T-helper 1 cell treated with Interleukin-12 subunit alpha and Interleukin-12 subunit beta and Interleukin-4 antibody, amounts not matched to agents 30 μg/mL and 1 μg/mL, for 36 hours (primary cell): ENCODE measurements at regions not wholly inside any gene's neighbourhood (a gene's known extent, or its start where the extent isn't known, plus 50 kb on each side); places are given as distances from the start of the nearest gene placed in this dataset.

Experiments
- H3K27ac Mint-ChIP-seq: one replicate; pipeline ENCODE4 v1.8.0; 2021; ENCODE audit warnings: mild to moderate bottlenecking, mixed read lengths
- H3K27me3 Mint-ChIP-seq: one replicate; pipeline ENCODE4 v1.8.0; 2021; ENCODE audit warnings: low read depth, mixed read lengths
- H3K36me3 Mint-ChIP-seq: one replicate; pipeline ENCODE4 v1.8.0; 2021; ENCODE audit warnings: low read depth, mixed read lengths
- H3K4me1 Mint-ChIP-seq: one replicate; pipeline ENCODE4 v1.8.0; 2021; ENCODE audit warnings: low read depth, mixed read lengths
- H3K4me3 Mint-ChIP-seq: one replicate; pipeline ENCODE4 v1.8.0; 2021; ENCODE audit warnings: mild to moderate bottlenecking, moderate library complexity, mixed read lengths
- H3K9me3 Mint-ChIP-seq: one replicate; pipeline ENCODE4 v1.8.0; 2021; ENCODE audit warnings: mixed read lengths

GRCh38 chr7:70994176-70994575 lies 137.8 kb upstream of the GALNT17 start:
- no peaks in the 10 kb centered on the region for H3K36me3 Mint-ChIP-seq
- no peak overlapping the region for H3K27ac Mint-ChIP-seq
- H3K4me3 Mint-ChIP-seq, result no peak overlapping the region
- H3K4me1 Mint-ChIP-seq, result no peaks in the 10 kb centered on the region
- peaks cover 32% of the 10 kb centered on the region for H3K9me3 Mint-ChIP-seq
- H3K27me3 Mint-ChIP-seq, result no peaks in the 10 kb centered on the region

- Mint-ChIP-seq H3K27me3 (no peaks in the 10 kb centered on the region), H3K9me3 (peaks cover 27% of the 10 kb centered on the region), H3K4me1 (no peaks in the 10 kb centered on the region), H3K27ac (no peak overlapping the region), H3K4me3 (no peak overlapping the region), H3K36me3 (no peaks in the 10 kb centered on the region)
Observed at GRCh38 chr7:70997261-70997660, 134.7 kb upstream of the GALNT17 start.

- H3K9me3 Mint-ChIP-seq, result peaks cover 44% of the 10 kb centered on the region
- H3K27me3 Mint-ChIP-seq, result no peaks in the 10 kb centered on the region
- H3K27ac Mint-ChIP-seq, result no peak overlapping the region
- H3K36me3 Mint-ChIP-seq, result no peaks in the 10 kb centered on the region
- no peaks in the 10 kb centered on the region for H3K4me1 Mint-ChIP-seq
- no peak overlapping the region for H3K4me3 Mint-ChIP-seq
Observed at GRCh38 chr7:71005109-71005508, 126.8 kb upstream of the GALNT17 start.

GRCh38 chr7:71009636-71010035 lies 122.3 kb upstream of the GALNT17 start:
- Mint-ChIP-seq H3K4me1 (no peaks in the 10 kb centered on the region), H3K27ac (no peak overlapping the region), H3K9me3 (peaks cover 55% of the 10 kb centered on the region), H3K36me3 (no peaks in the 10 kb centered on the region), H3K27me3 (no peaks in the 10 kb centered on the region), H3K4me3 (no peak overlapping the region)

- Mint-ChIP-seq H3K4me1 (no peaks in the 10 kb centered on the region), H3K27ac (no peak overlapping the region), H3K4me3 (no peak overlapping the region), H3K9me3 (peaks cover 55% of the 10 kb centered on the region), H3K36me3 (no peaks in the 10 kb centered on the region), H3K27me3 (no peaks in the 10 kb centered on the region)
Observed at GRCh38 chr7:71015252-71015900, 116.6 kb upstream of the GALNT17 start.

GRCh38 chr7:71016401-71016800 lies 115.5 kb upstream of the GALNT17 start:
- no peaks in the 10 kb centered on the region for H3K27me3 Mint-ChIP-seq
- H3K36me3 Mint-ChIP-seq, result no peaks in the 10 kb centered on the region
- H3K4me1 Mint-ChIP-seq, result no peaks in the 10 kb centered on the region
- peaks cover 53% of the 10 kb centered on the region for H3K9me3 Mint-ChIP-seq
- no peak overlapping the region for H3K27ac Mint-ChIP-seq
- no peak overlapping the region for H3K4me3 Mint-ChIP-seq

- Mint-ChIP-seq H3K36me3 (no peaks in the 10 kb centered on the region), H3K27me3 (no peaks in the 10 kb centered on the region), H3K4me3 (no peak overlapping the region), H3K4me1 (no peaks in the 10 kb centered on the region), H3K27ac (no peak overlapping the region), H3K9me3 (peaks cover 48% of the 10 kb centered on the region)
Observed at GRCh38 chr7:71017602-71018001, 114.3 kb upstream of the GALNT17 start.

- Mint-ChIP-seq H3K4me1 (no peaks in the 10 kb centered on the region), H3K27ac (no peak overlapping the region), H3K9me3 (peaks cover 44% of the 10 kb centered on the region), H3K36me3 (no peaks in the 10 kb centered on the region), H3K27me3 (no peaks in the 10 kb centered on the region), H3K4me3 (no peak overlapping the region)
Observed at GRCh38 chr7:71019706-71020105, 112.2 kb upstream of the GALNT17 start.

GRCh38 chr7:71021131-71021530 lies 110.8 kb upstream of the GALNT17 start:
- Mint-ChIP-seq H3K4me1 (no peaks in the 10 kb centered on the region), H3K27ac (no peak overlapping the region), H3K36me3 (no peaks in the 10 kb centered on the region), H3K9me3 (peaks cover 48% of the 10 kb centered on the region), H3K4me3 (no peak overlapping the region), H3K27me3 (no peaks in the 10 kb centered on the region)

- no peak overlapping the region for H3K4me3 Mint-ChIP-seq
- no peak overlapping the region for H3K27ac Mint-ChIP-seq
- no peaks in the 10 kb centered on the region for H3K4me1 Mint-ChIP-seq
- H3K9me3 Mint-ChIP-seq, result peaks cover 31% of the 10 kb centered on the region
- no peaks in the 10 kb centered on the region for H3K27me3 Mint-ChIP-seq
- H3K36me3 Mint-ChIP-seq, result no peaks in the 10 kb centered on the region
Observed at GRCh38 chr7:71026680-71027079, 105.3 kb upstream of the GALNT17 start.

- no peak overlapping the region for H3K27ac Mint-ChIP-seq
- no peak overlapping the region for H3K4me3 Mint-ChIP-seq
- no peaks in the 10 kb centered on the region for H3K27me3 Mint-ChIP-seq
- no peaks in the 10 kb centered on the region for H3K36me3 Mint-ChIP-seq
- H3K9me3 Mint-ChIP-seq, result peaks cover 42% of the 10 kb centered on the region
- H3K4me1 Mint-ChIP-seq, result no peaks in the 10 kb centered on the region
Observed at GRCh38 chr7:71034243-71034642, 97.7 kb upstream of the GALNT17 start.

GRCh38 chr7:71042591-71042990 lies 89.4 kb upstream of the GALNT17 start:
- Mint-ChIP-seq H3K36me3 (no peaks in the 10 kb centered on the region), H3K4me3 (no peak overlapping the region), H3K27me3 (no peaks in the 10 kb centered on the region), H3K4me1 (no peaks in the 10 kb centered on the region), H3K9me3 (peaks cover 40% of the 10 kb centered on the region), H3K27ac (no peak overlapping the region)

- no peak overlapping the region for H3K4me3 Mint-ChIP-seq
- no peaks in the 10 kb centered on the region for H3K27me3 Mint-ChIP-seq
- no peak overlapping the region for H3K27ac Mint-ChIP-seq
- H3K36me3 Mint-ChIP-seq, result no peaks in the 10 kb centered on the region
- peaks cover 62% of the 10 kb centered on the region for H3K9me3 Mint-ChIP-seq
- no peaks in the 10 kb centered on the region for H3K4me1 Mint-ChIP-seq
Observed at GRCh38 chr7:71050492-71050891, 81.5 kb upstream of the GALNT17 start.

GRCh38 chr7:71055504-71055903 lies 76.4 kb upstream of the GALNT17 start:
- Mint-ChIP-seq H3K4me1 (no peaks in the 10 kb centered on the region), H3K9me3 (peaks cover 41% of the 10 kb centered on the region), H3K27ac (no peak overlapping the region), H3K27me3 (no peaks in the 10 kb centered on the region), H3K36me3 (no peaks in the 10 kb centered on the region), H3K4me3 (no peak overlapping the region)

- no peak overlapping the region for H3K4me3 Mint-ChIP-seq
- peaks cover 48% of the 10 kb centered on the region for H3K9me3 Mint-ChIP-seq
- H3K4me1 Mint-ChIP-seq, result no peaks in the 10 kb centered on the region
- no peaks in the 10 kb centered on the region for H3K36me3 Mint-ChIP-seq
- H3K27me3 Mint-ChIP-seq, result no peaks in the 10 kb centered on the region
- H3K27ac Mint-ChIP-seq, result no peak overlapping the region
Observed at GRCh38 chr7:71077743-71078476, 54.0 kb upstream of the GALNT17 start.
